SK-N-SH (cell line): ENCODE measurements at regions not wholly inside any gene's neighbourhood (a gene's known extent, or its start where the extent isn't known, plus 50 kb on each side); places are given as distances from the start of the nearest gene placed in this dataset.

Experiments
- CTCF ChIA-PET: fragments of 300-600, 350-600 bp; formaldehyde crosslinking; extraction: SDS; loops from one replicate; lab custom pipeline; 2021; lab: Yijun Ruan, JAX
- POLR2A ChIA-PET: fragments of 350-600 bp; sonication (Branson Sonifier 250); formaldehyde crosslinking; extraction: SDS; loops from one replicate; lab custom pipeline; 2020; ENCODE audit warnings: antibody characterized with exemption, inconsistent platforms; lab: Yijun Ruan, JAX
- DNase-seq: peaks from one replicate; pipeline ENCODE4 v3.0.0; 2012
- H2AFZ ChIP-seq: fragments of 200-600 bp; sonication (generic); 2 replicates; pipeline ENCODE4 v1.8.1; 2016; ENCODE audit warnings: antibody characterized with exemption, mild to moderate bottlenecking, low read depth
- H3F3A ChIP-seq: fragments of 200-600 bp; sonication (generic); replicated peaks from 2 replicates; pipeline ENCODE3; 2016; ENCODE audit warnings: antibody characterized with exemption, mild to moderate bottlenecking; ENCODE audit not compliant: insufficient read depth
- H3K27ac ChIP-seq, 2 experiments: fragments of 200-500 bp in 1 of 2; fragments of 200-600 bp in 1 of 2; sonication (Bioruptor generic) in 1 of 2; sonication (generic), shearing (Covaris generic) in 1 of 2; 2 replicates each; pipeline versions ENCODE4 v1.5.1 to v1.6.1; 2014 to 2016; ENCODE audit warnings: low read depth in 2 of 2, inconsistent platforms in 1 of 2, low read length in 1 of 2, mild to moderate bottlenecking in 1 of 2, mixed read lengths in 1 of 2
- H3K27me3 ChIP-seq: fragments of 200-600 bp; sonication (generic), shearing (Covaris generic); 2 replicates; pipeline ENCODE4 v1.6.1; 2016; ENCODE audit warnings: mixed run types; ENCODE audit not compliant: insufficient read depth
- H3K36me3 ChIP-seq, 2 experiments: fragments of 200-500 bp in 1 of 2; fragments of 200-600 bp in 1 of 2; sonication (Bioruptor generic) in 1 of 2; sonication (generic) in 1 of 2; replicated peaks in 1 of 2; 2 replicates each; pipeline versions ENCODE3 to v1.5.1; 2014 to 2016; ENCODE audit warnings: low read length in 1 of 2, mild to moderate bottlenecking in 1 of 2; ENCODE audit not compliant: insufficient read depth in 2 of 2, control insufficient read depth in 1 of 2
- H3K4me1 ChIP-seq, 2 experiments: fragments of 200-500 bp in 1 of 2; fragments of 200-600 bp in 1 of 2; sonication (Bioruptor generic) in 1 of 2; sonication (generic), shearing (Covaris generic) in 1 of 2; 2 replicates each; pipeline versions ENCODE4 v1.5.1 to v1.6.1; 2014 to 2016; ENCODE audit warnings: low read depth in 1 of 2, low read length in 1 of 2, mixed run types in 1 of 2; ENCODE audit not compliant: insufficient read depth in 2 of 2, control insufficient read depth in 1 of 2
- H3K4me2 ChIP-seq: fragments of 200-600 bp; sonication (generic), shearing (Covaris generic); 2 replicates; pipeline ENCODE4 v1.6.1; 2017; ENCODE audit warnings: mixed run types
- H3K4me3 ChIP-seq, 2 experiments: fragments of 200-500 bp in 1 of 2; fragments of 200-600 bp in 1 of 2; sonication (Bioruptor generic) in 1 of 2; sonication (generic), shearing (Covaris generic) in 1 of 2; 2 replicates each; pipeline versions ENCODE4 v1.5.1 to v1.8.1; 2014 to 2016; ENCODE audit warnings: low read depth in 2 of 2, inconsistent platforms in 1 of 2, low read length in 1 of 2, mild to moderate bottlenecking in 1 of 2, mixed read lengths in 1 of 2, moderate library complexity in 1 of 2
- H3K79me2 ChIP-seq: fragments of 200-600 bp; sonication (generic); 2 replicates; pipeline ENCODE4 v1.8.1; 2017; ENCODE audit warnings: mild to moderate bottlenecking; ENCODE audit not compliant: insufficient read depth
- H3K9ac ChIP-seq: fragments of 200-600 bp; sonication (generic); 2 replicates; pipeline ENCODE4 v1.6.1; 2017; ENCODE audit warnings: mixed run types
- H3K9me2 ChIP-seq: fragments of 200-600 bp; sonication (generic); 2 replicates; pipeline ENCODE4 v1.6.1; 2017; ENCODE audit warnings: mixed run types
- H3K9me3 ChIP-seq: fragments of 200-600 bp; sonication (generic); 2 replicates; pipeline ENCODE4 v1.6.1; 2017; ENCODE audit warnings: mixed run types, mild to moderate bottlenecking, moderate library complexity
- H4K20me1 ChIP-seq: fragments of 200-600 bp; sonication (generic); 2 replicates; pipeline ENCODE4 v1.6.1; 2017; ENCODE audit warnings: mild to moderate bottlenecking, mixed run types; ENCODE audit not compliant: insufficient read depth
- FOXJ3 ChIP-seq: sonication (generic); formaldehyde crosslinking; IDR thresholded peaks from 2 replicates; pipeline ENCODE4 v1.5.1; 2020; ENCODE audit warnings: mild to moderate bottlenecking, missing genetic modification reagents
- JUND ChIP-seq: IDR thresholded peaks from 2 replicates; pipeline ENCODE4 v1.4.0; 2012
- MEF2A ChIP-seq: IDR thresholded peaks from 2 replicates; pipeline ENCODE4 v1.4.0; 2012; ENCODE audit warnings: low read depth, borderline replicate concordance
- NRF1 ChIP-seq: IDR thresholded peaks from 2 replicates; pipeline ENCODE4 v1.6.1; 2012; ENCODE audit warnings: low read depth, mild to moderate bottlenecking, low read length
- POLR2AphosphoS5 ChIP-seq: IDR thresholded peaks from 2 replicates; pipeline ENCODE4 v1.6.1; 2012; ENCODE audit warnings: low read depth, low read length
- RAD21 ChIP-seq: IDR thresholded peaks from 2 replicates; pipeline ENCODE4 v1.6.1; 2012; ENCODE audit warnings: mild to moderate bottlenecking, low read length
- RCOR1 ChIP-seq: fragments of 150-350 bp; IDR thresholded peaks from 2 replicates; pipeline ENCODE4 v1.6.1; 2017; ENCODE audit warnings: antibody characterized with exemption, low read length
- REST ChIP-seq: IDR thresholded peaks from 2 replicates; pipeline ENCODE4 v1.6.1; 2012; ENCODE audit warnings: mild to moderate bottlenecking, low read depth, low read length, moderate library complexity
- RXRA ChIP-seq: IDR thresholded peaks from 2 replicates; pipeline ENCODE4 v1.4.0; 2012; ENCODE audit warnings: low read depth, mild to moderate bottlenecking, borderline replicate concordance
- TCF12 ChIP-seq: IDR thresholded peaks from 2 replicates; pipeline ENCODE4 v1.4.0; 2012
- TEAD4 ChIP-seq: IDR thresholded peaks from 2 replicates; pipeline ENCODE4 v1.4.0; 2012; ENCODE audit warnings: mild to moderate bottlenecking, borderline replicate concordance; ENCODE audit not compliant: insufficient read depth
- YY1 ChIP-seq: IDR thresholded peaks from 2 replicates; pipeline ENCODE4 v1.4.0; 2012; ENCODE audit warnings: low read depth, mild to moderate bottlenecking
- ZBTB33 ChIP-seq: IDR thresholded peaks from 2 replicates; pipeline ENCODE4 v1.4.0; 2012; ENCODE audit warnings: low read depth, borderline replicate concordance

GRCh38 chr21:32174819-32175218 is 104.0 kb downstream of the MIS18A start:
- Histone ChIP-seq H3K4me1 (no peaks in the 10 kb centered on the region), H3F3A (no peaks in the 10 kb centered on the region)
- POLR2A ChIA-PET: no interaction called here

More at GRCh38 chr21:32174819-32175218, 104.0 kb downstream of the MIS18A start:
- no peak overlapping the region for H3K4me3 ChIP-seq
- H3K9me3 ChIP-seq: no peaks in the 10 kb centered on the region
- no peaks in the 10 kb centered on the region for H3K27me3 ChIP-seq
- no peaks in the 10 kb centered on the region for H3K9me2 ChIP-seq
- H3K79me2 ChIP-seq: no peaks in the 10 kb centered on the region
- DNase-seq: no peak
- no peak overlapping the region for H3K4me2 ChIP-seq
- no peak overlapping the region for H3K9ac ChIP-seq
- no peak overlapping the region for H2AFZ ChIP-seq
- H4K20me1 ChIP-seq: no peaks in the 10 kb centered on the region
- no peak overlapping the region for H3K27ac ChIP-seq
- no peak for TF ChIP-seq YY1
- TF ChIP-seq RXRA: no peak
- TF ChIP-seq RAD21: no peak
- no peak for TF ChIP-seq REST
- TF ChIP-seq TEAD4: no peak
- TF ChIP-seq FOXJ3 (CRISPR knock-in tag): no peak
- TF ChIP-seq JUND: no peak
- TF ChIP-seq POLR2AphosphoS5: no peak
- no peak for TF ChIP-seq MEF2A
- no peak for TF ChIP-seq RCOR1
- no peak for TF ChIP-seq TCF12
- TF ChIP-seq ZBTB33: no peak
- no peak for TF ChIP-seq NRF1
- CTCF ChIA-PET: interaction anchor here (1.1 kb wide), 1 partner anchor 84 kb away, joined by 3 read pairs; no protein-coding TSS in a partner anchor
- H3K36me3 ChIP-seq: no peaks in the 10 kb centered on the region
